HFF-Myc (cell line): ENCODE measurements at regions not wholly inside any gene's neighbourhood (a gene's known extent, or its start where the extent isn't known, plus 50 kb on each side); places are given as distances from the start of the nearest gene placed in this dataset.

Experiments
- DNase-seq: peaks from one replicate; pipeline ENCODE4 v3.0.0-alpha.2; 2011; ENCODE audit warnings: low read depth; ENCODE audit errors: extremely low read depth
- H3K4me3 ChIP-seq: replicated peaks from 2 replicates; pipeline ENCODE4 v1.5.1; 2011; ENCODE audit warnings: low read depth, mild to moderate bottlenecking, control low read depth, low read length
- TF ChIP-seq, protein P1 (sequence below): IDR thresholded peaks from 2 replicates; pipeline ENCODE4 v1.5.1; 2012; ENCODE audit warnings: mild to moderate bottlenecking, low read depth, low read length, control low read depth; ENCODE audit errors: missing control alignments

DNA sequence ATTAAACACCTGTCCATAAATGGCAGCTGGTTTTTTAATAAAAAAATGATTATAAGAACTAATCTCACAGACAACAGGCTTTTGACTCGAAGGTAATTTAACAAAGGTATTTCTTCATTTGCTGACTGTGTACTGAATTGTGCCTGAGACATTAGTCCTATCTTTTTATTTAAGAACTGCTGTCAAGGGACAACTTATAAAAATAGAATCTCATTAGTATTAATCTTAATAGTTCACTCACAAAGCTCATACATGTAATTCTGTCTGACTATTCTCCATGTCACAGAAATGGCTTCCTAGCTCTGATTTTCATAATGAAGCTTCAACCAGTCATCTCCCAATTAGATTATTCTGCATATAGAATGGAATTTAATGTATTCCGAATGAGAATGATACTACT is 276.9 kb upstream of the PDZRN3 start:
- no peak for DNase-seq
- H3K4me3 ChIP-seq, result no peak overlapping the region
- TF ChIP-seq, protein P1, sequence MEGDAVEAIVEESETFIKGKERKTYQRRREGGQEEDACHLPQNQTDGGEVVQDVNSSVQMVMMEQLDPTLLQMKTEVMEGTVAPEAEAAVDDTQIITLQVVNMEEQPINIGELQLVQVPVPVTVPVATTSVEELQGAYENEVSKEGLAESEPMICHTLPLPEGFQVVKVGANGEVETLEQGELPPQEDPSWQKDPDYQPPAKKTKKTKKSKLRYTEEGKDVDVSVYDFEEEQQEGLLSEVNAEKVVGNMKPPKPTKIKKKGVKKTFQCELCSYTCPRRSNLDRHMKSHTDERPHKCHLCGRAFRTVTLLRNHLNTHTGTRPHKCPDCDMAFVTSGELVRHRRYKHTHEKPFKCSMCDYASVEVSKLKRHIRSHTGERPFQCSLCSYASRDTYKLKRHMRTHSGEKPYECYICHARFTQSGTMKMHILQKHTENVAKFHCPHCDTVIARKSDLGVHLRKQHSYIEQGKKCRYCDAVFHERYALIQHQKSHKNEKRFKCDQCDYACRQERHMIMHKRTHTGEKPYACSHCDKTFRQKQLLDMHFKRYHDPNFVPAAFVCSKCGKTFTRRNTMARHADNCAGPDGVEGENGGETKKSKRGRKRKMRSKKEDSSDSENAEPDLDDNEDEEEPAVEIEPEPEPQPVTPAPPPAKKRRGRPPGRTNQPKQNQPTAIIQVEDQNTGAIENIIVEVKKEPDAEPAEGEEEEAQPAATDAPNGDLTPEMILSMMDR, result no peak

DNA sequence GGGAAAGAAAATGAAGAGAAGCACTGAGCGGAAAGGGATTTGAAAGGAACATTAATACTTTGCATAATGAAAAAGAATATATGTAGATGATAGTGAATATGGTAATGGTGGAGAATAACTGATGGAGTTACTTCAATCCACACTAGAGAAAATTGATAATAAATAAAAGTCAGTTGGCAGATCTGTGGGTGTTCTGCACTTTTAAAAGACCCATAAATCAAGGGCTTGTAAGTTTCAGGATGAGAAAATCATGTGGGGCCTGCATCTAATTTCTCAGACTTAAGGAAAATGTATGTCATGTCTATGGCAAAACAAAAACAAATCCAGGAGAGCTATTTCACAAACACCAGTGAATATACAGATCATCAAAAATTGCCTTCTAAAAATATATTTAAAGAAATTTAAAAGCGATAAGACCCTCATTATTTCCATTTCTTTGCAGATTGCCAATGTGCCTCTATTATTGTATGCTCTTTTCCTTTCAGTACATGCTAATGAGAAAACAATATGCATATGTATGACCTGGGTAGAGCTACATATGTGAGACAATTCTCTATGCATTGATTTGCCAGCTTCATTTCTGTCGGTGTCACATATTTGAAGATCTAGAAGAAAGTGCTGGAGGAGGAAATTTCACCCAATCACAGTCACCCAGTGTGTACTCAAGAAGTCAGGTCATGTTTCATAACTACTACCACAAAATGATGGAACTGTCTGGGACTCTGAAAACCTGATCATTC is 269.9 kb upstream of the PDZRN3 start:
- H3K4me3 ChIP-seq, result no peak overlapping the region
- TF ChIP-seq, protein P1, result no peak
- DNase-seq, result no peak

DNA sequence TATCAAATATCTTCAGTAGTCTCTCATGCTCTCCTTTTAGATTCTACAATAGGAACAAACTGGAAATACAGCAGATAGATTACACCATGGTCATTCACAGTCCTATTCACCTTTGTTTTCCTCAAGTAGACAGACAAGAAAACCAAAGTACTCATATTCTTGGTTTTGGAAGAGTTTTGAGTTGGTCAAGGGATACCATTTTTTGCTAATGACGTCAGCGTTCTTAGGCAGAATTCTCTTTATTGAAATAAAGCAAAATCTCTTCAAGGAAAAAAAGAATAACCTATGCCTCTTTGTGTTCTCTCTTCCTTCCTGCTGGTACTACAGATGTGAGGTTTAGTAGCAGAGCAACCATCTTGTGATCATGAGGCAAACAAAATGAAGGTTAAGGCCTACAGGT is 268.3 kb upstream of the PDZRN3 start:
- DNase-seq, result no peak
- TF ChIP-seq, protein P1, result no peak

DNA sequence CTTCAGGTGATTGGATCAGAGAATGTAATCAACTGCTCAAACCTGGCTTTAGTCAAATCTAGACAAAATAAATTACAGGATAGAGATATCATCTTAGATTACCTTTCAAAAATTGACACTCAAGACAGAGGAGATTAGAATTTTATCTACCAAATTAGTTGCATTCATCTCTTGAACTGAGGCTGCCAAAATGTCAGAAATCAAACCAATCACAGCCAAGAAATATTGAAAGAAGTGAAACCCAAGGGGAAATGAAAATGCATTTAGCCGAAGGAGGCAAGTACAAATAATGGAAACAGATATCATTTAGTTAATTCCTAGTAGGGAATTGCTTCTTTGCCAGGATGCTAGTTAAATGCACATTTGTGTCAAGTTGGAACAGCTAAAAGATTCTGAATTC is 261.1 kb upstream of the PDZRN3 start:
- TF ChIP-seq, protein P1, result no peak
- H3K4me3 ChIP-seq, result no peak overlapping the region
- DNase-seq, result no peak

More for the DNA sequence above, 268.3 kb upstream of the PDZRN3 start:
- H3K4me3 ChIP-seq, result no peak overlapping the region

DNA sequence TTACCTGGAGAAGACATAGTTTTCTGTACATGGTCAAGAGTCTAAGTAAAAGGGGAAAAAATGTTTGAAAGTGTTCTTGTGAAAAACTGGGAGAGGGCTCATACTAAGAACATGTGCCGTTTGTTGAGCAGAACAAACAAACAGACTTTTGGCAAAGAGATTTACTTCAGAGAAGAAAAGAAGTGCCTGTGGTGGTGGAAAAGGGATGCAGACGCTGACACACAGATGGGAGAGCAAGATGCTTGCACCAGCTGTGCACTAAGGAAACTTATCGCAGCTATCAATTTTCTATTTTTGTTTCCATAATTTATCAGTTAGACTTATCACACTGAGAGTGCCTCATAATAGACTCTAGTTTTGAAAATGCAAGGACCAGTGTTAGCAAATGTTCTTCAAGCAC is 259.6 kb upstream of the PDZRN3 start:
- H3K4me3 ChIP-seq, result no peak overlapping the region
- no peak for DNase-seq
- TF ChIP-seq, protein P1, result no peak

DNA sequence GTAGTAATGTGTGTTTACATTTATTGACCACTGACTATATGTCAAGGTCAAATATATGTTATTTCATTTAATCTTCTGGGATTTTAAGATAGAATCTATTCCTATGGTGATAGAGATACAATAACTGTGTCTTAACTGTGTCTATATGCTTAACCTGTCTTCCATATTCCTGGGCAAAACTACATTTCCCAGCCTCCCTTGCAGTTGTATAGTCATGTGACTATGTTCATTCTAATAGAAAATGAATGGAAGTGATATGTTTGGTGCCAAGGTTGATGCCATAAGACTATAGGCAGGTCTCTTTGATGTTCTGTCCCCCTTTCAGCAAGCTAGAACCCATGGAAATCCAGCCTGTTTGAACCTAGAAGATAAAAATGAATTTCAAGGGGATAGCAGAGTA is 258.8 kb upstream of the PDZRN3 start:
- TF ChIP-seq, protein P1, result no peak
- DNase-seq, result no peak
- no peak overlapping the region for H3K4me3 ChIP-seq
